Stimulated activated CD8-positive, alpha-beta memory T cell treated with anti-CD3 and anti-CD28 coated beads, Interleukin-2, amount 100 ng/mL, for 1 hour (primary cell): ENCODE measurements at regions not wholly inside any gene's neighbourhood (a gene's known extent, or its start where the extent isn't known, plus 50 kb on each side); places are given as distances from the start of the nearest gene placed in this dataset.
"Not testable (repeated sequence)": the region's sequence is repeated elsewhere in the genome, so short reads cannot be mapped to it uniquely, and the experiment has no call there.

ENCODE experiments used
- DNase-seq, 2 donors: peaks; one replicate each; pipeline ENCODE4 v3.0.0-alpha.2; 2020; ENCODE audit warnings: low read depth in 2 of 2

GRCh38 chr16:72729552-72729951 is 318.4 kb downstream of the ZFHX3 start:
- not testable (repeated sequence) for DNase-seq

- DNase-seq: no peak
These were observed 319.4 kb downstream of the ZFHX3 start for GRCh38 chr16:72728516-72728915.

GRCh38 chr16:72727565-72727964 is 320.4 kb downstream of the ZFHX3 start:
- DNase-seq: no peak

- DNase-seq: no peak
These were observed 322.3 kb downstream of the ZFHX3 start for GRCh38 chr16:72725643-72726042.

- no peak for DNase-seq
These were observed 324.1 kb downstream of the ZFHX3 start for GRCh38 chr16:72723781-72724180.

- DNase-seq: no peak
These were observed 325.4 kb downstream of the ZFHX3 start for GRCh38 chr16:72722552-72722951.

GRCh38 chr16:72721981-72722380 is 325.9 kb downstream of the ZFHX3 start:
- no peak for DNase-seq

GRCh38 chr16:72715267-72715666 is 332.7 kb downstream of the ZFHX3 start:
- no peak for DNase-seq

GRCh38 chr16:72711823-72712222 is 336.1 kb downstream of the ZFHX3 start:
- no peak for DNase-seq

- DNase-seq: no peak
These were observed 342.1 kb downstream of the ZFHX3 start for GRCh38 chr16:72705801-72706200.

- DNase-seq: no peak
These were observed 343.1 kb downstream of the ZFHX3 start for GRCh38 chr16:72704746-72705372.

GRCh38 chr16:72689851-72690250 is 358.1 kb downstream of the ZFHX3 start:
- DNase-seq: no peak

- no peak for DNase-seq
These were observed 367.2 kb downstream of the ZFHX3 start for GRCh38 chr16:72680732-72681131.

GRCh38 chr16:72679856-72680255 is 368.1 kb downstream of the ZFHX3 start:
- DNase-seq: no peak

GRCh38 chr16:72677662-72678447 is 370.1 kb downstream of the ZFHX3 start:
- no peak for DNase-seq

GRCh38 chr16:72673118-72673517 is 374.8 kb downstream of the ZFHX3 start:
- DNase-seq: no peak

GRCh38 chr16:72666267-72666666 is 381.7 kb downstream of the ZFHX3 start:
- no peak for DNase-seq

- DNase-seq: no peak
These were observed 382.2 kb downstream of the ZFHX3 start for GRCh38 chr16:72665701-72666100.

- DNase-seq: peak; percentile 86
These were observed 383.2 kb downstream of the ZFHX3 start for GRCh38 chr16:72664509-72665408.

- DNase-seq: no peak
These were observed 383.8 kb downstream of the ZFHX3 start for GRCh38 chr16:72664056-72664508.

GRCh38 chr16:72658888-72659717 is 388.8 kb downstream of the ZFHX3 start:
- no peak for DNase-seq
